ENCODE measurements at regions not wholly inside any gene's neighbourhood (a gene's known extent, or its start where the extent isn't known, plus 50 kb on each side); places are given as distances from the start of the nearest gene placed in this dataset.

- Histone ChIP-seq H4K20me1 (ENCODE audit: insufficient read depth) (no peaks in the 10 kb centered on the region), H3K9me3 (ENCODE audit: control insufficient read depth in 1 of 2, insufficient read depth in 1 of 2, low read depth in 1 of 2, low read length in 2 of 2) (no peaks in the 10 kb centered on the region), H3K27ac (ENCODE audit: low read depth, low read length) (no peak overlapping the region), H3K9ac (ENCODE audit: low read length) (no peak overlapping the region), H3K79me2 (ENCODE audit: insufficient read depth, low read length) (no peaks in the 10 kb centered on the region), H3K4me1 (ENCODE audit: control insufficient read depth in 1 of 2, insufficient read depth in 2 of 2, low read length in 2 of 2) (no peaks in the 10 kb centered on the region), H3K36me3 (ENCODE audit: control insufficient read depth in 1 of 2, insufficient read depth in 2 of 2, low read length in 2 of 2) (no peaks in the 10 kb centered on the region), H2AFZ (ENCODE audit: low read depth, low read length, poor library complexity, severe bottlenecking) (no peak overlapping the region), H3K9me2 (ENCODE audit: insufficient read depth) (no peaks in the 10 kb centered on the region), H3K4me3 (replicated peaks in 1 of 2; ENCODE audit: low read depth in 1 of 2, low read length in 2 of 2) (no peak overlapping the region), H3K27me3 (ENCODE audit: insufficient read depth, low read length) (no peaks in the 10 kb centered on the region), H3K4me2 (ENCODE audit: low read length) (no peak overlapping the region)
- POLR2A ChIA-PET = no interaction called here
- RAD21 ChIA-PET (ENCODE audit: low non-redundant PET in 1 of 2, low total read pairs in 2 of 2, uncharacterized antibody in 2 of 2, unreplicated experiment in 2 of 2) = no interaction called here
- intact Hi-C loops (cut with micrococcal nuclease) = no loop called here
- BruUV-seq (replicated peaks) = no TSS peak
- ATAC-seq (no peak), DNase-seq (ENCODE audit: low read depth, low spot score) (no peak)
- CTCF ChIA-PET = no interaction called here
- no peak for TF ChIP-seq JUND (IDR thresholded peaks at IDR 0.05)
- no peak for TF ChIP-seq YY1 (IDR thresholded peaks at IDR 0.05; ENCODE audit: extremely low read depth, insufficient replicate concordance, low read depth, low read length)
- TF ChIP-seq SRF (IDR thresholded peaks at IDR 0.05; ENCODE audit: low read depth) = no peak
- no peak for TF ChIP-seq CEBPB (IDR thresholded peaks at IDR 0.05; ENCODE audit: low read depth)
- TF ChIP-seq POLR2AphosphoS5 (IDR thresholded peaks at IDR 0.05; ENCODE audit: low read depth, low read length) = no peak
- TF ChIP-seq ZFX (IDR thresholded peaks at IDR 0.05) = no peak
- no peak for TF ChIP-seq SP1 (IDR thresholded peaks at IDR 0.05; ENCODE audit: low read depth)
- no peak for TF ChIP-seq REST (IDR thresholded peaks at IDR 0.05; ENCODE audit: low read depth)
- TF ChIP-seq MAX (IDR thresholded peaks at IDR 0.05) = no peak
Measured at GRCh38 chr1:143610196-143610595, 361.6 kb downstream of the FAM72C start.

Data from HCT116 (cell line).